HS-5 (cell line): ENCODE measurements at regions not wholly inside any gene's neighbourhood (a gene's known extent, or its start where the extent isn't known, plus 50 kb on each side); places are given as distances from the start of the nearest gene placed in this dataset.
A peak's percentile ranks its signal among the peaks of the same experiment; 100 is the strongest.
"Not testable (repeated sequence)": the region's sequence is repeated elsewhere in the genome, so short reads cannot be mapped to it uniquely, and the experiment has no call there.

Experiments
- DNase-seq: peaks from one replicate; pipeline ENCODE4 v3.0.0-alpha.2; 2012; ENCODE audit warnings: low read depth

DNA sequence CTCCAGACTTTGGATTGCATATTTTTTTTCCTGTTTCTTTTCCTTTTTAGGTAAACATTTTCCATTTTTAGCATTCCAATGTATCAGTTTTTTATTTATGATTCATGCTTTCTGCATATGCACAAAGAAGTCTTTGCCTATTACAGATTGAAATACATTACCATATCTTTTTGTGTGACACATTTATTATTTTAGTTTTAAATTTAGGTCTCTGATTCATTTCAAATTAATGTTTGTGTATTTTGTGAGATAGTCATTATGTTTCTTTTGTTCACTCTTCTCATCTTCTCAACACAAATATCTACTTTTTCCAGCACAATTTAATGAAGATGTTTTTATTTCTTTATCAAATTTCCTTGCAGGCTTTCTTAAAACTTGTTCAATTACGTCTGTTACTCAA is 838.0 kb upstream of the CDH18 start:
- not testable (repeated sequence) for DNase-seq

DNA sequence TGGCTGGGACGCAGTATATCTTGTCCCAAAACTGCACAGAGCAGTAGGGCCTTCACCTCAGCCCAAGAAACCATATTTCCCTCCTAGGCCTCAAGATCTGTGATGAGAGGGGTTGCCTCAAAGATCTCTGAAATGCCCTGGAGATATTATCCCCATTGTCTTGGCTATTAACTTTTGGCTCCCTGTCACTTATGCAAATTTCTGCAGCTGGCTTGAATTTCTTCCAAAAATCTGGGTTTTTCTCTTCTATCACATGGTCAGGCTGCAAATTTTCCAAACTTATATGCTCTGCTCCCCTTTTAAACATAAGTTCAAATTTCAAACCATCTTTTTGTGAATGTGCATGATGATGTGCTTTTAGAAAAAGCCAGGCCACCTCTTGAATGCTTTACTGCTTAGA is 809.2 kb upstream of the CDH18 start:
- not testable (repeated sequence) for DNase-seq

DNA sequence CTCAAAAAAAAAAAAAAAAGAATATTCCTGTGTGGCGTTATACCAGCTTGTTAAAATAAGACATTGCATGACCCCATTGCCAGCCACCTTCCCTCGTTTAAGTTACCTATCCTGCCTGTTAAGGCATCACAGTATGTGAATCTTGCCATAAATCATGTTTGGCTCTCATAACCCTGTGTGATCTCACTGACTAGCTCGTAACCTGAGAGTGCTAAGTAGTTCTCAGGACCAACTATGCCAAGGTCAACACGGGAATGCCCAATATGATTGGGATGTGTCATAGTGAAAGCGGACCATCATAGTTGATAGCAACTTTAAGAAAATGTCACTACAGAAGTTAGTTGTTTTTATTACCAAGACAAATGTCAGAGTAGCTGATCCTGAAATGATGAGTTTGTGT is 796.8 kb upstream of the CDH18 start:
- DNase-seq, result not testable (repeated sequence)

DNA sequence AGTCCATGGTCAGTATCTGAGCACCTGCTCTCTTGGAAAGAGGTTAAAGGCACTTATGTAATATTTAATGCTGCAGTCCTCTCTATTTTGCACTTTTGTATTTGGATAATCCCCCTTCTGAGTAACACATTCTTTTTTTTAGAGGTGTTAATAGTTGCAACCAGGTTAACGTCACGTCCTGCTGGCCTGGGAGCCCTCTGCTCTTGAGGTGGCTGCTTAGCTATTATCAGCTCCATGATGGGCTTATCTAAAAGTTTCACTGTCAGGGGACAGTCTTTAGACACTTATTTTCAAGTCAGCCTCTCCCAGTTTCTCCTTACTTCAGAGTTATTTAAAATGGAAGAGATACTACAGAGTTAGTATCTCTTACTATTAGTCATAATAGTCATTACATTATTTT is 795.5 kb upstream of the CDH18 start:
- DNase-seq, result not testable (repeated sequence)

DNA sequence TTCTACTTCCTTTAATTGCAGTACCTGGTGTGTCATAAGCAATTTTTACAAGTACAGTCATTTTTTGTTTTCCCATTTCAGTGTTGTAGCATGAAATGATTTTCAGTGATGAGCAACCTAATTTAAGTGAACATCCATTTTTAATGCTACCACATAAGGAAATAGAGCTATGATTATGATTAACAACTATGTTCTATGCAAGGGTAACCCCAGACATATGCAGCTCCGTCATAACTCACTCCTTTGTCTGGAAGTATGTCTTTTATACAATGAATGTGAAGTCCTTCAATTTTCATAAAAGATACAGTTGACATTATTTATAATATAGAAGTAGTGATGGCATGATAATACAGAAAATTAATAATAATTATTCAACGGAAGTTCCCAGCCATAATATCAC is 783.3 kb upstream of the CDH18 start:
- not testable (repeated sequence) for DNase-seq

DNA sequence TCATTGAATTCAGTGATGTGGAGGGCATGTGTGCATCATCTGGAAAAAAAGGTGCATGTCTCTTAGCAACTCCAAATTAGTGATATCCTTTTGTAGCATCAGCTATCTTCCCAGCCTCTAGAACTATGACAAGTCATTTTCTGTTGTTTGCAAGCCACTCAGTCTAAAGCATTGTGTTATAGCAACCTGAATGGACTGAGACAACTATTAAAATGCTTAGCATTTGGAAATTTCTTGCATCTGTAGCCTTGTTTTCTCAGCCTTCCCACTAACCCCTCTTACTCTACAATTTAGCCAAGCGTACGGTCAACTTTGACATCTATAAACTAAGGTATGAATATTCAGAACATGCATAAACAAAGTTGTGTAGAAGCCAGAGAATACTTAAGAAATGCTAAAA is 777.1 kb upstream of the CDH18 start:
- DNase-seq, result not testable (repeated sequence)

DNA sequence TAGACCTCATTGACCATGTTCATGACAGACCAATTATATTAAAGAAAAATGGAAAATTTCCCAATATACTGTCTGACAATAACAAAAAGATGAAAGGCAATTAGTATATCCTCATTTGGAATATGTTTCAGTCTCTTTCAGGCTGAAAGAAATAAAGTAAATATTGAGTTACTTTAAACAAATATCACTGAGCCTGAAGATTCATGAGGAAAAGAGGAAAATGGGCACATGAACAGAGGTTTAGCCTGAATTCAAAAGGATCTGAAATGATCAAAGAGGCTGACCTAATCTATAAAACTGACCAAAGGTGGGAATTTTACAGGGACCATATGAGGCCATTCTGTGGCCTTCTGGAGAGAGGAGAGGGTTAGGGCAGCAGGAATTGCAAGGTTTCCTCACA is 771.5 kb upstream of the CDH18 start:
- DNase-seq, result not testable (repeated sequence)

DNA sequence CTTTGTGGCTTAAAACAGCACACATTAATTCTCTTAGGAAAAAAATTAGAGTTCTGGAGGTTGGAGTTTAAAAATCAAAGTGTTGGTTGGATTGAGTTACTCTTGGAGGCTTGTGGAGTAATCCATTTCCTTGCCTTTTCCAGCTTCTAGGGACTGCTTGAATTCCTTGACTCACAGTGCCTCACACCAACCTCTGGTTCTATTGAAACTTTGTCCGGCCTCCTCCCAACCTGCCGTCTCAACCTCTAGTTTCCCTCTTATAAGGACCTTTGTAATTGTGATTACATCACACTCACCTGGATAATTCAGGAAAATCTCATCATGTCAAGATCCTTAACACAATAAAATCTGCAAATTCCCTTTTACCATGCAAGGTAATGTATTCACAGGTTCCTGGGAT is 764.2 kb upstream of the CDH18 start:
- not testable (repeated sequence) for DNase-seq

DNA sequence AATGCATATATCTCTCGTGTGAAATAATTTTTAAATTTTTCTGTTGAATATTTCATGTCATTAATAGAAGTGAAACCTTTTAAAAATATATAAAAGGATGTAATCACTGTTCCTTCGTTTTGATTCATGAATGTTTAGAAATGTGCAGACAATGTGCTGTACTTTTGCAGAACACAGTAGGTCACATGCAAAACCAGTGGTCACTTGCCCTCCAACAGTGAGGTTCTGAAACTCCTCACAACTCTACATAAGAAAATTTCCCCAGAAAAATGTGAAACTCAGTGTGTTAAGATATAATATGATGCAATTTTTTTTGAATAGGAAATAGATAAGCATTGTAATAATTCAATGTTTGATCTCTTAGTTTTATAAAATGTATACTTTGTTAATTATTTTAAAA is 747.7 kb upstream of the CDH18 start:
- not testable (repeated sequence) for DNase-seq

DNA sequence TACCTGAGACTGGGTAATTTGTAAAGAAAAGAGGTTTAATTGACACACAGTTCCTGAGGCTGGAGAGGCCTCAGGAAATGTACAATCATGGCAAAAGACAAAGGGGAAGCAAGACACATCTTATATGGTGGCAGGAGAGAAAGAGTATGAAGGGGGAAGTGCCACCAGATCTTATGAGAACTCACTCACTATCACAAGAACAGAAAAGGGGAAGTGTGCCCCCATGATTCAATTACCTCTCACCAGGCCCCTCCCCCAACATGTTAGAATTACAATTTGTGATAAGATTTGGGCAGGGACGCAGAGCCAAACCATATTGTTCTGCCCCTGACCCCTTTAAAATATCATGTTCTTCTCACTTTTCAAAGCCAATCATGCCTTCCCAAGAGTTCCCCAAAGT is 744.2 kb upstream of the CDH18 start:
- not testable (repeated sequence) for DNase-seq

DNA sequence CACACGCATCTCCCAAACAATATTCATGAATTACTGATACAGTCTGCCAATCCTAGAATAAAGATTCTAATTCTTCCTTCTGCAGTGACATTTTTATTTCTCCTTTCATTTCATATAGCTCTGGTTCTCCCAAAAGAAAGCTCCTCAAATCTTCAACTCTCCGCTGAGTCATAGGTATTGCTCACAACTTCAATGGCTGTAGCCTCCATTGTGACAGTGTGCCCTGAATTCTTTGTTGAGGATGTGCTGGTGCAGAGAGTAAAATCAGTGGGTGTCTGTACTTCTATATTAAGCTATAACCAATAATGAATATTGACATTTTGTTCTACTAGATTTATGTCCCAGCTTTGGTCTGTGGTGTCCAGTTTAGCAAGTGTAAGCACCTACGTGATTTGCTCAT is 733.3 kb upstream of the CDH18 start:
- not testable (repeated sequence) for DNase-seq

DNA sequence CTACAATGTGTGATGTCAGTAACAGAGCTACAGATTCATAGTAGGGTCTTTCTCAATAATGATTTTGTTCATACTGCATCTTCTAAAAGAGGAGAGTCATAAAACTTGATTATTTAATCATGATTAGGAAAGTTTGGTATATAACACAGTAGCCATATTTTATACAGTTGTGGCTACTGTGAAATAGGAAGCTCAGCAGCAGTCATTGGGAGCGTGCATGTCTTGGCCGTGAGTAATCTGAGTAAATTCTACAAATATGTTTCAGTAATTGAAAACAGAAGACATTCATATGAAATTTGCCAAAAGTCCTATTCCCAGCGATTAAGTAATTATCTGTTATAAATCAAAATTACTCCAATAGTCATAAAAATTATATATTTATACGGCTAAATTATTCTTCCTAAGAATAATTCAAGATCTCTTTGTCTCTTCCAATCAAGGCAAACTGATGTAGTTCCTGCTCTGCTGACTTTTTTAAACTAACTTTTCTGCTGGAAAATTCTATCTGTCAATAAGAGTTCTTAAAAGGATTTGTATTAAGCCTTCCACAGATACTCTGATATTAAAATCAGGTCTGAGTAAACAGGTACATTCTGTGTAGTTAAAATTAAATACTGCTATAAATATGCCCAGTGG is 723.6 kb upstream of the CDH18 start:
- DNase-seq, result not testable (repeated sequence)

DNA sequence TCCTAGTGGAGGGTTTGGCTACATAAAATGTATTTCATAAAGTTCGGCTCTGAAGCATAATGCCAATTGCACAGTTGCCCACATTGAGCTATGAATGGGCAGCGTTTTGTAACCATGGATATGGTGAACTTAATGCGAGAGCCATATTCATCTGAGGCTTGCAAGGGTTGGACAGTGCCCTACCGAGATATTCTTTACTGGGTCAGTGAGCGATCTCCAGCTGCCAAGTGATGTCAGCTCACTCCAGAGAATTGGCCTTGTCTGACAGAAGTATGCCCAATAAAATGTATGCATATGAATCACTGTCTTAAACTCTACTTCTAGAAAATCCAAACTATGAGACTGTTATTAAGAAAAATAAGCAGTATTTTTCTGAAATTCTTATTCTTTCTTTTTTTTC is 719.6 kb upstream of the CDH18 start:
- DNase-seq, result not testable (repeated sequence)

DNA sequence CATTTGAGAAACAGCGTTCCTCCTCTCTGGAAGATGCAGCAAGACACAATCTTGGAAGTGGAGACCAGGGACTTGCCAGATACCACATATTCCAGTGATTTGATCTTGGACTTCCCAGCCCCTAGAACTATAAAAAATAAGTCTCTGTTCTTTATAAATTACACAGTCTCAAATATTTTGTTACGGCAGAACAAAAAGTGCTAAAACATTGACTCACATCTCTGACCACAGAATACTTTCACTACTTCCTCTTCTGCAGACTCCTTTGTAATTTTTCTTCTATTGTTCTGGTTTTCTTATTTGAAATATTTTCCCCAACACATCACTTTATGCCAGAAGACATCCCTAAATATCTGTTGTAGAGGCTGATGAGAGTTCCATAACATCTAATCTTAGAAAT is 706.1 kb upstream of the CDH18 start:
- no peak for DNase-seq

DNA sequence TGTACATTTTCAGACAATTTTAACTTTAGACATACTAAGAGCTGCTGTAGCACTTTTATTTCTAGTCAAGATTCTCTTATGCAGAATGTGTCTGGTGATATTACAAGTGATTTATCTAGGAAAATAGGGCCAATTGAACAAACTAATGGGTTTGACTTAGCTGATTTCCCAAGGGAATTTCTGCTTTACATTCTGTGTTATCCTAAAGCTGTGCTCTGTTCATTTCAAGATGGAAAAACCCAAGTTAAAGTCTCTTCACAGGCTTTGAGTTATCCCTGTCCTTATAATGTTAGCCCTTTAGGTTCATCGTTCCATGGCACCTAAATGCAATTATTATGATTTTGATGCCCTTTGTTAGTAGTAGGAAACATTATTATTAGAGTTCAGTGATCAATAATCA is 704.9 kb upstream of the CDH18 start:
- no peak for DNase-seq

DNA sequence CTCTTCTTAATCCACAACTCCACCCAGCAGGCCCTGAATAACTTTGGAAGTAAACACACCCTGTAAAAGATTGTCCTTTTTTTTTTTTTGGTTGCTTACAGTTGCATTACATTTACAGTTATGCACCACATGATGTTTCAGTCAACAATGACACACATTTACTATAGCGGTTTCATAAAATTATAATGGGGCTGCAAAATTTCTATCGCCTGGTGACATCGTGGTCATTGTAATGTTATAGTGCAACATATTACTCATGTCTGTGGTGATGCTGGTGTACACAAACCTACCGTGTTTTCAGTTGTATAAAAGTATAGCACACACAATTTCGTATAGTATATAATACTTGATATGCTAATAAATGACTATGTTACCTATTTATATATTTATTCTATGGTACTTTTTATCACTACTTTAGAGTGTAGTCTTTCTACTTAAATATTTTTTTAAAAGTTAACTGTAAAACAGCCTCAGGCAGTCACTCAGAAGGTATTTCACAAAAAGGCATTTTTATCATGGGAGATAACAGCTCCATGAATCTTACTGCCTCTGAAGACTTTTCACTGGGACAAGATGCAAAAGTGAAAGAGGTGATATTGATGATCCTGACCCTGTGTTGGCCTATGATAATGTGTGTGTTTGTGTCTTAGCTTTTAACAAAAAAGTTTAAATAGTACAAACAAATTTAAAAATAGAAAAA is 695.4 kb upstream of the CDH18 start:
- DNase-seq, result no peak

DNA sequence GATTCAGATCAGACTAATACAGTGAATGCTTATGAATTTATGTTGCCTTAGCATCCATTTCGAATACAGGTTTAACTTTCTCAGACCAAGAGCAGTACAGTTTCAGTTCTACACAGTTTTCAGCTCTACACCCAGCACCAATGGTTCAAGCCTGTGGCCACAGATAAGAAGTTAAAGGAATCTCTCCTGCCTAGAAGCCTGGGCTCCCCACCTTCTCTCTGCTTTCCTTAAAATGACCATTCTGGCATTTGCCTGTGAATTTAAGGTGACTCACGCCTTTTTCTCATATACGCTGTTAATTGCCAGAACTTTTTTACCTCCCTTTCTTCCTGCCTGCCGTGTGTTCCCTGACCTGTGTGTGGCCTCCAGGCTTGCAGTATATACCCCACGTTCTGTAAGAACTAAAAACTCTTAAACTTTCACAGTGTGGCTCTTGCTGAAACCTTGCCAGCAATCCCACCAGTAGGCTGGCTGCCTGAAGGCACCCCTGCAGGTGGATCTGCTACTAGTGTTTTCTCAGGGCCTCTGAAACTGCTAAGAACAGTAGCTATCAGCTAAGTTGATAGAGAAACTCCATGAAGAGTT is 692.8 kb upstream of the CDH18 start:
- DNase-seq, result no peak

DNA sequence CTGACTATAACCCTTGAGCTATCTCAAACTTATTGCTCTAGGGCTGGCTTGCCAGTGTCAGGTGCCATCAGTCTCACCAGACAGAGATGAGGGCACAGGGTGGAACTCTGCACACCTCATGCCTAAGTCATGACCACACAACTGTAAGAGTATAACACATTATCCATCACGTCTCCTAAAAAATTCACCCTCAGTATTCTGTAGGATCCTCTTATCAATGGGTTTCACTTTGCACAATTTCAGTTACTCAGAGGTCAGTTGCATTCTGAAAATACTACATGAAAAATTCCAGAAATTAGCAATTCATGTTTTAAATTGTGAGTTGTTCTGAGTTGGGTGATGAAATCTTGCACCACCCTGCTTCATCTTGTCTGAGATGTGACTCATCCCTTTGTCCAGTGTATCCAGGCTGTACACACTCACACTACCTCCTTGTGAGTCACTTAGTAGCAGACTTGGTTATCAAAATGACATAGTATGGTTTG is 690.9 kb upstream of the CDH18 start:
- DNase-seq, result peak; percentile 95

DNA sequence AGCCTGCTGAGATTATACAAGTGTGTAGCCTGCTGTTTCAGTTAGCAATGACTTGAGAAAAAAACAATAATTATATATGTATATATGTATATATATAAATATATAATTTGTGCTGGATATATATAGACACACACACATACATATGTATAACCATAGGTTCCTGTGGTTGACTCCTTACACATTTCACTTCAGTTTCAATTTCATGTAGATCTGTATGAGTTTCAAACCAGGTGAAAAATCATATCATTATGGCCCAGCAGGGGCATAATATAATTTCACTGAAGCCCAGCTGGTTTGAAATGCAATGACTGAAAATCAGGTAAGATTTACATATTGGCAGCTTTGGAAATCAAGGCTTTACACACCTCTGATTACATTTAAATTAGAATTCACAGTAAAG is 690.4 kb upstream of the CDH18 start:
- no peak for DNase-seq

DNA sequence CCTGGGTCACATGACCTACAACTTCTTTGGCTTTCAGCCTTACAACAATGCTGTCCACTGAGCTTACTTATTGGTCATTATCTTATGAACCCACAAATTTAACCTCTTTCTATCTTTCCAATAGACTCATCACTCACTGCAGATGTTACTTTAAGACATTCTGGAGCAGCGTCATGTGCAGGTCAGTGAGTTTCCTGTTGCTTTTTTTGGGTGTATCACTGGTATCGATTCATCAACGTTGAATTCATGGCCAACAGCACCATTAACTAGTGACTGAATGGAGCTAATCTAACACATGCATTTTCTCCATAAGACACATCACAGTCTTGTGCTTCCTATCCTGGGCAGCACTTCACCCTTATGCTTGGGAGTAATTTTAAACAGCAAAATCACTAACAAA is 672.6 kb upstream of the CDH18 start:
- no peak for DNase-seq

DNA sequence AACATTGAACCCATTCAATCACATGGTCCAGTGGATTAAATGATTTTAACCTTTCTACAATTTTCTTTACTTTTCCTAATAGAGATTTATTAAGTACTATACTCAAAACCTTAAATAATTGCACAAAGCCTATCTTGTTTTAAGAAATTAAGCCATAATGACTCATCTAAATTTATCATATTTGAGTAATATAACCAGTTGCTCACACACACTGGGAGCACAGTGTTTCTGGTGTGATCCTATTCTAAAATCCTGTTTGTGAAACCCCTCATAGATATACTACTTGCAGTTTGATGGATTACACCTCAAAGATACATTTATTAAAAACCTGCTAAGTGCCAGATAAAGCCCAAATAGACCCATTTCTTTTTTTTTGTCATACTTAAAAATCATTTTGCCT is 668.3 kb upstream of the CDH18 start:
- DNase-seq, result no peak

DNA sequence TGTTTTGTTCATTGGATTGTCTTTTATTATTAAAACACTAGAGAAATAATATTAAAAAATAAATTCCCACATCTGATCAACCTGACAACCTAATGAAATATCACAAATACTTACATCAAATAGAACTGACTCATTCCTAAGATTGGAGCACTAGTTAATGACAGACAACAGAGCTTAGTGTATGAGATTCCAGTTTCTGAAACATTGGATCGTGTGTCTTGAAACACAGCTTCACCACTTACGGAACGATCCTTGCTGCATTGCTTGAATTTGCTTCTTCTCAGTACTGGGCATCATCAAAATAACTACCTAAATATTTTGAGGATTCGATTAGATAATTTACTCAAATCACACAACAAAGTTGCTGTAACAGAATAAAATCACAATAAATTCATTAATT is 667.2 kb upstream of the CDH18 start:
- no peak for DNase-seq

DNA sequence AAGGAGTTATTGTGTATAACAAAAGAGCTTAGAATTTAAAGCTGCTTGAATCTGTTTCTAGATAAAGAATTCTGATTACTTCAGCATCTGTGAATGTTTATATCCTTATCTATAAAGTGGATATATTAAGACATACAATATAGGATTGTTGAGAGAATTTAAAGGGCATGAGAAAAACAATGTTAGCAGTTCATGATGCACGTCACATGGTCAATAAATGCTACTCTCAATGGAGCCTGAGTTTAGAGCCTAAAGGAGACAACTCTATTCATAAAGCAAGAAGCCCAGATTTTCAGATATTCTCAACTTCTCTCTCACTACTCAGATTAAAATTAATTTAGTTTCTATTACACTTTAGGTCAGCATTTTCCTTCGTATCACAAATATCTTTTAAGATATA is 666.7 kb upstream of the CDH18 start:
- DNase-seq, result no peak
